Mesendoderm (in vitro differentiated cells): ENCODE measurements at regions not wholly inside any gene's neighbourhood (a gene's known extent, or its start where the extent isn't known, plus 50 kb on each side); places are given as distances from the start of the nearest gene placed in this dataset.

Source experiments
- DNase-seq: peaks from one replicate; pipeline ENCODE4 v3.0.0; 2013
- H2AK5ac ChIP-seq: 2 replicates; pipeline ENCODE4 v1.6.1; 2013; ENCODE audit warnings: low read length, inconsistent platforms
- H2BK120ac ChIP-seq: 2 replicates; pipeline ENCODE4 v1.6.1; 2013; ENCODE audit warnings: low read depth, mild to moderate bottlenecking, low read length, moderate library complexity, mixed read lengths
- H2BK15ac ChIP-seq: replicated peaks from 2 replicates; pipeline ENCODE4 v1.6.1; 2013; ENCODE audit warnings: low read depth, mild to moderate bottlenecking, moderate library complexity
- H2BK5ac ChIP-seq: 2 replicates; pipeline ENCODE4 v1.6.1; 2013; ENCODE audit warnings: low read length, inconsistent platforms
- H3K18ac ChIP-seq: 2 replicates; pipeline ENCODE4 v1.6.1; 2013; ENCODE audit warnings: mild to moderate bottlenecking, low read length, mixed read lengths
- H3K23ac ChIP-seq: one replicate; pipeline ENCODE4 v1.6.1; 2013; ENCODE audit warnings: low read length
- H3K27ac ChIP-seq: 2 replicates; pipeline ENCODE4 v1.5.1; 2013; ENCODE audit warnings: low read depth, mild to moderate bottlenecking, inconsistent platforms, low read length, moderate library complexity
- H3K27me3 ChIP-seq: 2 replicates; pipeline ENCODE4 v1.6.1; 2013; ENCODE audit warnings: low read length, control low read depth, mild to moderate bottlenecking, inconsistent platforms; ENCODE audit not compliant: insufficient read depth, poor library complexity
- H3K36me3 ChIP-seq: 2 replicates; pipeline ENCODE4 v1.6.1; 2013; ENCODE audit warnings: low read length, inconsistent platforms; ENCODE audit not compliant: control insufficient read depth, insufficient read depth
- H3K4ac ChIP-seq: one replicate; pipeline ENCODE4 v1.6.1; 2013; ENCODE audit warnings: low read depth, mild to moderate bottlenecking, low read length, moderate library complexity
- H3K4me1 ChIP-seq: 2 replicates; pipeline ENCODE4 v1.6.1; 2013; ENCODE audit warnings: low read depth, low read length, inconsistent platforms; ENCODE audit not compliant: control insufficient read depth
- H3K4me2 ChIP-seq: 2 replicates; pipeline ENCODE4 v1.6.1; 2013; ENCODE audit warnings: low read length
- H3K4me3 ChIP-seq: 2 replicates; pipeline ENCODE4 v1.5.1; 2013; ENCODE audit warnings: mild to moderate bottlenecking, low read length
- H3K56ac ChIP-seq: one replicate; pipeline ENCODE4 v1.6.1; 2013; ENCODE audit warnings: low read length
- H3K79me1 ChIP-seq: 2 replicates; pipeline ENCODE4 v1.6.1; 2013; ENCODE audit warnings: low read length, inconsistent platforms
- H3K79me2 ChIP-seq: 2 replicates; pipeline ENCODE4 v1.6.1; 2013; ENCODE audit warnings: mild to moderate bottlenecking, low read length; ENCODE audit not compliant: control insufficient read depth, insufficient read depth
- H3K9ac ChIP-seq: 2 replicates; pipeline ENCODE4 v1.6.1; 2013; ENCODE audit warnings: low read length, inconsistent platforms
- H4K5ac ChIP-seq: one replicate; pipeline ENCODE4 v1.6.1; 2013; ENCODE audit warnings: low read length
- H4K8ac ChIP-seq: one replicate; pipeline ENCODE4 v1.6.1; 2013; ENCODE audit warnings: low read depth, mild to moderate bottlenecking, control low read depth, low read length, moderate library complexity
- WGBS: extraction: QIAGEN DNeasy Blood & Tissue Kit; methylation state at CpG from one replicate; pipeline ENCODE4 v1.1.7; 2013; ENCODE audit warnings: low lambda C conversion rate, missing lambda C conversion rate; ENCODE audit not compliant: insufficient coverage; ENCODE audit errors: extremely low coverage; 5-methylcytosine and 5-hydroxymethylcytosine counted together

DNA sequence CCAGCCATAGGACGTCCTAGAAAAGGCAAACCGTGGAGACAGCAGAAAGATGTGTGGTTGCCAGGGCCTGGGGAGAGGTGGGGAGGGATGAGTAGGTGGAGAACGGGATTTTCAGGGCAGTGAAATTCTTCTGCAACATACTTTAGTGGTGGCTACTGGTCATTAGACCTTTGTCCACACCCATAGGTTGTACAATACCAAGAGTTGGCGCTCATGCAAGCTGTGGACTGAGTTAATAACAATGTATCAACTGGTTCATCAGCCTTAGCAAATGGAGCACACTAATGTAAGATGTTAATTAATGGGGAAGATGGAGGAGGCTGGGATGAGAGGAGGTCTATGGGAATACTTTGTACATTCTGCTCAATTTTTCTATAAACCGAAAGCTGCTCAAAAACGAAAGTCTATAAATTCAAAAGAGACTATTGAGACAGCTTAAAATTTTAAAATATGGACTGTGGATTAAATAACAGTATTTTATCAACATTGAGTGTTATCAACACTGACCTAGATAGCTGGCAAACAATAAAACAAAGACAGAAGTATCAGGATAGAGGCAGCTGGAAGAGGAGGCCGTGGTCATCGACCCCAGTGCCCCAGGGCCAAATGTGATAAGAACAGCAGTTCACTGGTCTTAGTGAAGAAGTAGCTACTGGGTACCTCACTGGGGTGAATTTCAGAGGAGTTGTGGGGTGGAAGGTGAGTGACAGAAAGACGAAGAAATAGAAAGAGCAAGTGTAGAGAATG, 90.9 kb downstream of the SYNE3 start:
- Histone ChIP-seq H3K27me3 (no peaks in the 10 kb centered on the region), H3K79me1 (no peaks in the 10 kb centered on the region), H2BK120ac (no peak overlapping the region), H4K5ac (no peak overlapping the region), H3K56ac (no peak overlapping the region), H3K4ac (no peak overlapping the region), H2AK5ac (no peak overlapping the region), H3K4me3 (no peak overlapping the region), H3K4me1 (no peaks in the 10 kb centered on the region), H3K4me2 (no peak overlapping the region), H3K27ac (no peak overlapping the region), H3K23ac (no peak overlapping the region), H3K18ac (no peak overlapping the region), H3K36me3 (no peaks in the 10 kb centered on the region), H2BK15ac (no peak overlapping the region), H3K79me2 (no peaks in the 10 kb centered on the region), H3K9ac (no peak overlapping the region), H4K8ac (no peak overlapping the region), H2BK5ac (no peak overlapping the region)
- WGBS = no CpG with 5 or more reads among the region's 9 CpGs
- no peak for DNase-seq

DNA sequence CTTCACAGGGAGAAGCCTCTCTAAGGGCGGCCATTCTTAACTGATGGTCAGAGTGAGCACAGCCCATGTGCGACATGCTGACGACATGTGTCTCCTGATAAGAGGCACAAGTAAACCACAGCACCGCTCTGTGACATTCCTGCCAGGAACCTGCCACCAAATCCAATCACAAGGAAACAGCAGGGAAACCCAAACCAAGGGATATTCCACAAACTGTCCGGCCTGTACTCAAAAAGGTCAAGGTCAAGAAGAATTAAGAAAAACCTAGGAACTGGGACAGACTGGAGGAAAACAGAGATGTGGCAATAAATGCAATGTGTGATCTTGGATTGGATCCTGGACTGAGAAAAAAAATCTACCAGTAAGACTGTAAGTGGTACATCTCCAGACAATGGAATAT, 91.9 kb downstream of the SYNE3 start:
- Histone ChIP-seq H3K4me3 (no peak overlapping the region), H3K79me1 (no peaks in the 10 kb centered on the region), H2BK15ac (no peak overlapping the region), H3K4me1 (no peaks in the 10 kb centered on the region), H4K5ac (no peak overlapping the region), H2AK5ac (no peak overlapping the region), H3K56ac (no peak overlapping the region), H3K27me3 (no peaks in the 10 kb centered on the region), H3K23ac (no peak overlapping the region), H3K9ac (no peak overlapping the region), H3K27ac (no peak overlapping the region), H3K18ac (no peak overlapping the region), H3K4ac (no peak overlapping the region), H4K8ac (no peak overlapping the region), H2BK120ac (no peak overlapping the region), H2BK5ac (no peak overlapping the region), H3K79me2 (no peaks in the 10 kb centered on the region), H3K4me2 (no peak overlapping the region), H3K36me3 (no peaks in the 10 kb centered on the region)
- WGBS = no CpG with 5 or more reads among the region's 5 CpGs
- no peak for DNase-seq

DNA sequence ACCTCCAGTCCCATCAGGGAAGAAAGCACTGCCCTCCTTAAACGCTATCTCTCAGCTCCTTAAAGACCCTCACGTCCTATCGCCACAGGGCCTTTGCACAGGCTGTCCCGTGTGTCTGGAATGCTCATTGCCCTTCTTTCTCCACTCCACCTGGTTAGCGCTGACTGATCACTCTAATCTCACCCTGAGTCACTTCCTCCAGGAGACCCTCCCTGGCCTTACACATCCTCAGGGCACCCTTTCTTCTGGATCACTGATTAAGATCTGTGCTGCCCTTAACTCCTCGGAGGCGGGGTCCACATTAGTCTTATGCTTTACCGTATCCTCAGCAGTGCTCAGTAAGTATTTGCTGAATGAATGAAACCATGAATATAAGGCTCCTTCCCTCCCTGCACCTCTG, 94.7 kb downstream of the SYNE3 start:
- Histone ChIP-seq H4K8ac (no peak overlapping the region), H3K56ac (no peak overlapping the region), H2BK120ac (no peak overlapping the region), H3K18ac (no peak overlapping the region), H4K5ac (no peak overlapping the region), H2BK15ac (no peak overlapping the region), H3K23ac (no peak overlapping the region), H3K9ac (no peak overlapping the region), H3K4me2 (no peak overlapping the region), H3K79me2 (no peaks in the 10 kb centered on the region), H2AK5ac (no peak overlapping the region), H3K27me3 (no peaks in the 10 kb centered on the region), H2BK5ac (no peak overlapping the region), H3K4me1 (no peaks in the 10 kb centered on the region), H3K36me3 (no peaks in the 10 kb centered on the region), H3K27ac (no peak overlapping the region), H3K79me1 (no peaks in the 10 kb centered on the region), H3K4ac (no peak overlapping the region), H3K4me3 (no peak overlapping the region)
- no CpG with 5 or more reads among the region's 8 CpGs for WGBS
- no peak for DNase-seq

DNA sequence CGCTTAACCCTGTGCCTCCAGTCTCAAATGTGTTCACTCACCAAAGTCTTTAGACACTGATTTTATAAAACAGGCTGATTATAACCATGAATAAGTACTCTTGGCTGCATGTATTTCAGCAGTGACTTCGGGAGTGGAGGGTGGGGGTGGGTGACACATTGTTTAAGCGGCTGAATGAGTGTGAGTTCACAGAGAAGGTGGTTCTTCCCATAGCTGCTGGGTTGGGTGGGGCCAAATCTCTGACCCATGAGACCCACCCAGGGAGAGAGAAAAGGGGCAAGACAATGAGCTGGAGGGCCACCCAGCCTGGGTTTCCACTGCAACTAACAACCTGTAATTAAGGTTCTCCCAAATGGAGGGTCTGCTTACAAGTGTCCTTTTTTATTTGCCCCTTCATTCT, 96.4 kb downstream of the SYNE3 start:
- Histone ChIP-seq H3K79me2 (no peaks in the 10 kb centered on the region), H3K18ac (no peak overlapping the region), H3K27me3 (no peaks in the 10 kb centered on the region), H3K23ac (no peak overlapping the region), H3K36me3 (no peaks in the 10 kb centered on the region), H2BK120ac (no peak overlapping the region), H3K4me1 (no peaks in the 10 kb centered on the region), H2BK15ac (no peak overlapping the region), H3K4ac (no peak overlapping the region), H3K27ac (no peak overlapping the region), H3K9ac (no peak overlapping the region), H3K4me3 (no peak overlapping the region), H2BK5ac (no peak overlapping the region), H3K79me1 (no peaks in the 10 kb centered on the region), H2AK5ac (no peak overlapping the region), H4K8ac (no peak overlapping the region), H4K5ac (no peak overlapping the region), H3K56ac (no peak overlapping the region), H3K4me2 (no peak overlapping the region)
- WGBS = no CpG with 5 or more reads among the region's 3 CpGs
- no peak for DNase-seq

DNA sequence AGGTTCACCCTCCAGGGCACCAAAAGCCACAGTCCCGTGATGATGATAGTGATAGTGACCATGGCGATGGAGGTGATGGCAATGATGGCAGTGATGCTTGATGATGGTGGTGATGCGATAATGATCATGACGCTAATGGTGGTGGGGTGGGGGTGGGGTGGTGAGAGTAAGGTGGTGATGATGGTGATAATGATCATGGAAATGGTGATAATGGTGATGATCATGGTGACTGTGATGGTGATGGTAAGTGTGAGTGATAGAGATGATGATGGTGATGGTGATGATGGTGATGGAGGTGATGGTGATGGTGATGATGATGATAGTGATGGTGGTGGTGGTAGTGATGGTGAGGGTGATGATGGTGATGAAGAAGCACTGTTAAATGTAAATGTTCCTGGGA, 96.9 kb downstream of the SYNE3 start:
- Histone ChIP-seq H3K9ac (no peak overlapping the region), H4K8ac (no peak overlapping the region), H3K56ac (no peak overlapping the region), H3K79me2 (no peaks in the 10 kb centered on the region), H2AK5ac (no peak overlapping the region), H2BK5ac (no peak overlapping the region), H2BK15ac (no peak overlapping the region), H3K36me3 (no peaks in the 10 kb centered on the region), H4K5ac (no peak overlapping the region), H3K18ac (no peak overlapping the region), H3K4me2 (no peak overlapping the region), H3K23ac (no peak overlapping the region), H3K4me3 (no peak overlapping the region), H3K4me1 (no peaks in the 10 kb centered on the region), H2BK120ac (no peak overlapping the region), H3K27me3 (no peaks in the 10 kb centered on the region), H3K4ac (no peak overlapping the region), H3K27ac (no peak overlapping the region), H3K79me1 (no peaks in the 10 kb centered on the region)
- DNase-seq = no peak
- no CpG with 5 or more reads among the region's 4 CpGs for WGBS

DNA sequence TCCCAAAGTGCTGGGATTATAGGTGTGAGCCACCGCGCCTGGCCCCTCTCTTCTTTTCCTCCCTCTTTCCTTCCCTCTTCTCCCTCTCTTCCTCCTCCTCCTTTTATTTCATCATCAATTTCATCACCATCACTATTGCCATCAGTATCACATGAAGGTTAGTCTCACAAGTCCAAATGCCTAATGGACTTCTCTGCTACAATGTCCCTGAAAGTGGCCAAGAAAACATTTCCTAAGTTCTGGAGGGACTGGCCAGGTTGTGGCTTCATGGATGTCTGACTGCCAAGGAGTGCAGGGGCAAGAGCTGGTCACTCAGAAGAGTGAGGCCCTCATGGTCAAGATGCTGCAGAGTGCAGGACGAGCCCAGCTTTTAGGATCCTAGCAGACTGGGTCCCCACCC, 97.6 kb downstream of the SYNE3 start:
- Histone ChIP-seq H2BK5ac (no peak overlapping the region), H3K27ac (no peak overlapping the region), H3K56ac (no peak overlapping the region), H4K8ac (no peak overlapping the region), H4K5ac (no peak overlapping the region), H3K18ac (no peak overlapping the region), H3K36me3 (no peaks in the 10 kb centered on the region), H3K27me3 (no peaks in the 10 kb centered on the region), H2BK120ac (no peak overlapping the region), H3K9ac (no peak overlapping the region), H3K23ac (no peak overlapping the region), H3K79me2 (no peaks in the 10 kb centered on the region), H3K4ac (no peak overlapping the region), H3K4me3 (no peak overlapping the region), H2AK5ac (no peak overlapping the region), H3K4me1 (no peaks in the 10 kb centered on the region), H3K4me2 (no peak overlapping the region), H2BK15ac (no peak overlapping the region), H3K79me1 (no peaks in the 10 kb centered on the region)
- no CpG with 5 or more reads among the region's 3 CpGs for WGBS
- DNase-seq = no peak
